GM23338 (cell line): ENCODE measurements at regions not wholly inside any gene's neighbourhood (a gene's known extent, or its start where the extent isn't known, plus 50 kb on each side); places are given as distances from the start of the nearest gene placed in this dataset.

Source experiments
- ATAC-seq: fragments of 200-7000 bp; cut with Tn5 transposase; 3 replicates; pipeline ENCODE4 v1.9.1; 2020
- DNase-seq: peaks from one replicate; pipeline ENCODE4 v3.0.0-alpha.2; 2015; ENCODE audit warnings: low spot score
- H2AFZ ChIP-seq: fragments of 200-600 bp; sonication (generic); 2 replicates; pipeline ENCODE4 v1.8.0; 2016; ENCODE audit warnings: antibody characterized with exemption, mild to moderate bottlenecking, moderate library complexity
- H3F3A ChIP-seq: fragments of 200-600 bp; sonication (generic); replicated peaks from 2 replicates; pipeline ENCODE4 v1.8.0; 2017; ENCODE audit warnings: antibody characterized with exemption, mixed run types, low read depth
- H3K27ac ChIP-seq: fragments of 200-600 bp; sonication (generic); 2 replicates; pipeline ENCODE4 v1.6.1; 2016; ENCODE audit warnings: low read depth
- H3K27me3 ChIP-seq: fragments of 200-600 bp; sonication (generic); 2 replicates; pipeline ENCODE4 v1.8.0; 2016; ENCODE audit warnings: mild to moderate bottlenecking, mixed run types, moderate library complexity; ENCODE audit not compliant: insufficient read depth
- H3K36me3 ChIP-seq: fragments of 200-600 bp; sonication (generic); 2 replicates; pipeline ENCODE4 v1.8.0; 2016; ENCODE audit warnings: mild to moderate bottlenecking; ENCODE audit not compliant: insufficient read depth
- H3K4me1 ChIP-seq: fragments of 200-600 bp; sonication (generic); 2 replicates; pipeline ENCODE4 v1.8.0; 2016; ENCODE audit warnings: mild to moderate bottlenecking, moderate library complexity; ENCODE audit not compliant: insufficient read depth
- H3K4me2 ChIP-seq: fragments of 200-600 bp; sonication (generic); 2 replicates; pipeline ENCODE4 v1.7.1; 2017; ENCODE audit warnings: mixed run types
- H3K4me3 ChIP-seq: fragments of 200-600 bp; sonication (generic); 2 replicates; pipeline ENCODE4 v1.6.1; 2016; ENCODE audit warnings: mixed run types
- H3K79me2 ChIP-seq: fragments of 200-600 bp; sonication (generic); replicated peaks from 2 replicates; pipeline ENCODE4 v1.8.0; 2017; ENCODE audit warnings: mild to moderate bottlenecking; ENCODE audit not compliant: insufficient read depth
- H3K9me2 ChIP-seq: fragments of 200-600 bp; sonication (generic); 2 replicates; pipeline ENCODE4 v1.8.0; 2017; ENCODE audit not compliant: insufficient read depth
- H4K20me1 ChIP-seq: fragments of 200-600 bp; sonication (generic); replicated peaks from 2 replicates; pipeline ENCODE4 v1.8.0; 2017; ENCODE audit warnings: mild to moderate bottlenecking; ENCODE audit not compliant: insufficient read depth
- H3K27ac Mint-ChIP-seq: 2 replicates; pipeline ENCODE4 v1.8.0; 2020; ENCODE audit warnings: inconsistent platforms, mild to moderate bottlenecking, moderate library complexity, mixed read lengths
- H3K27me3 Mint-ChIP-seq: 3 replicates; pipeline ENCODE4 v1.8.0; 2022; ENCODE audit warnings: low read depth, mild to moderate bottlenecking, moderate library complexity, mixed read lengths, inconsistent platforms; ENCODE audit not compliant: insufficient read depth, poor library complexity
- H3K36me3 Mint-ChIP-seq: 3 replicates; pipeline ENCODE4 v1.8.0; 2021; ENCODE audit warnings: low read depth, mild to moderate bottlenecking, inconsistent platforms, moderate library complexity, mixed read lengths
- H3K4me1 Mint-ChIP-seq: 3 replicates; pipeline ENCODE4 v1.8.0; 2020; ENCODE audit warnings: mild to moderate bottlenecking, inconsistent platforms, mixed read lengths
- H3K4me3 Mint-ChIP-seq: 3 replicates; pipeline ENCODE4 v1.8.0; 2021; ENCODE audit warnings: moderate library complexity, mild to moderate bottlenecking, inconsistent platforms, mixed read lengths
- H3K9me3 Mint-ChIP-seq: 3 replicates; pipeline ENCODE4 v1.8.0; 2020; ENCODE audit warnings: moderate library complexity, mild to moderate bottlenecking, inconsistent platforms, mixed read lengths
- CREB1 ChIP-seq: fragments of 250-450 bp; sonication (Bioruptor Pico); IDR thresholded peaks from 2 replicates; pipeline ENCODE4 v1.5.0; 2020; ENCODE audit warnings: low read depth, mild to moderate bottlenecking, moderate library complexity
- CTCF ChIP-seq, 2 experiments: fragments of 200-600 bp in 1 of 2; sonication (generic) in 1 of 2; conservative IDR thresholded peaks; 2 replicates each; pipeline versions ENCODE4 v1.5.1 to v1.6.1; 2016 to 2017; ENCODE audit warnings: antibody characterized with exemption in 2 of 2, low read depth in 2 of 2, mild to moderate bottlenecking in 2 of 2, moderate library complexity in 1 of 2
- EZH2 ChIP-seq: fragments of 200-600 bp; sonication (generic); IDR thresholded peaks from one replicate; pipeline ENCODE4 v1.8.0; 2017; ENCODE audit warnings: antibody characterized with exemption, mild to moderate bottlenecking, low read depth; ENCODE audit not compliant: unreplicated experiment
- EZH2phosphoT487 ChIP-seq: fragments of 200-600 bp; sonication (generic); IDR thresholded peaks from one replicate; pipeline ENCODE4 v1.8.1; 2018; ENCODE audit warnings: antibody characterized with exemption; ENCODE audit not compliant: unreplicated experiment
- JUNB ChIP-seq: IDR thresholded peaks from one replicate; pipeline ENCODE4 v1.6.1; 2016; ENCODE audit warnings: antibody characterized with exemption; ENCODE audit not compliant: unreplicated experiment
- NANOG ChIP-seq: IDR thresholded peaks from 2 replicates; pipeline ENCODE4 v1.6.1; 2016; ENCODE audit warnings: antibody characterized with exemption, borderline replicate concordance
- POLR2AphosphoS5 ChIP-seq: IDR thresholded peaks from 2 replicates; pipeline ENCODE4 v1.6.1; 2016; ENCODE audit warnings: antibody characterized with exemption, low read depth
- STAT1 ChIP-seq: IDR thresholded peaks from one replicate; pipeline ENCODE4 v1.6.1; 2016; ENCODE audit warnings: antibody characterized with exemption; ENCODE audit not compliant: unreplicated experiment
- ZNF114 ChIP-seq: fragments of 250-450 bp; sonication (Bioruptor Pico); IDR thresholded peaks from 2 replicates; pipeline ENCODE4 v1.5.0; 2020; ENCODE audit warnings: mild to moderate bottlenecking, moderate library complexity
- ZNF331 ChIP-seq: fragments of 250-450 bp; sonication (Bioruptor Pico); IDR thresholded peaks from 2 replicates; pipeline ENCODE4 v1.5.0; 2020; ENCODE audit warnings: low read depth, mild to moderate bottlenecking, moderate library complexity
- TF ChIP-seq, protein P1 (sequence below): fragments of 250-450 bp; sonication (Bioruptor Pico); IDR thresholded peaks from 2 replicates; pipeline ENCODE4 v1.5.0; 2020; ENCODE audit warnings: mild to moderate bottlenecking, moderate library complexity
- TF ChIP-seq, protein P2 (sequence below): IDR thresholded peaks from 2 replicates; pipeline ENCODE4 v1.6.1; 2016; ENCODE audit warnings: antibody characterized with exemption
- TF ChIP-seq, protein P3 (sequence below): IDR thresholded peaks from one replicate; pipeline ENCODE4 v1.6.1; 2018; ENCODE audit warnings: antibody characterized with exemption; ENCODE audit not compliant: unreplicated experiment

- Histone ChIP-seq H3K27me3 (no peaks in the 10 kb centered on the region), H3K36me3 (no peaks in the 10 kb centered on the region; the same call in 1 of the 2 replicates), H3K4me3 (no peak overlapping the region), H3F3A (no peaks in the 10 kb centered on the region), H2AFZ (no peak overlapping the region), H3K9me2 (peaks cover 6% of the 10 kb centered on the region; the same call in 1 of the 2 replicates), H3K27ac (no peak overlapping the region), H4K20me1 (no peaks in the 10 kb centered on the region), H3K4me2 (no peak overlapping the region), H3K79me2 (no peaks in the 10 kb centered on the region), H3K4me1 (no peaks in the 10 kb centered on the region)
- H3K36me3 Mint-ChIP-seq = no peaks in the 10 kb centered on the region
- no peak for ATAC-seq
- no peak overlapping the region for H3K4me3 Mint-ChIP-seq
- H3K4me1 Mint-ChIP-seq = no peaks in the 10 kb centered on the region
- H3K27ac Mint-ChIP-seq = no peak overlapping the region
- H3K27me3 Mint-ChIP-seq = peaks cover 4% of the 10 kb centered on the region
- DNase-seq = no peak
- no peaks in the 10 kb centered on the region for H3K9me3 Mint-ChIP-seq
- TF ChIP-seq STAT1 (no peak), NANOG (no peak), ZNF114 (no peak), JUNB (no peak), CTCF (conservative IDR thresholded peaks at IDR 0.05; ENCODE audit: low read depth in 2 of 2) (no peak), CREB1 (CRISPR knock-in tag) (no peak), EZH2phosphoT487 (no peak), EZH2 (no peak), POLR2AphosphoS5 (no peak), ZNF331 (no peak)
- TF ChIP-seq, protein P1, sequence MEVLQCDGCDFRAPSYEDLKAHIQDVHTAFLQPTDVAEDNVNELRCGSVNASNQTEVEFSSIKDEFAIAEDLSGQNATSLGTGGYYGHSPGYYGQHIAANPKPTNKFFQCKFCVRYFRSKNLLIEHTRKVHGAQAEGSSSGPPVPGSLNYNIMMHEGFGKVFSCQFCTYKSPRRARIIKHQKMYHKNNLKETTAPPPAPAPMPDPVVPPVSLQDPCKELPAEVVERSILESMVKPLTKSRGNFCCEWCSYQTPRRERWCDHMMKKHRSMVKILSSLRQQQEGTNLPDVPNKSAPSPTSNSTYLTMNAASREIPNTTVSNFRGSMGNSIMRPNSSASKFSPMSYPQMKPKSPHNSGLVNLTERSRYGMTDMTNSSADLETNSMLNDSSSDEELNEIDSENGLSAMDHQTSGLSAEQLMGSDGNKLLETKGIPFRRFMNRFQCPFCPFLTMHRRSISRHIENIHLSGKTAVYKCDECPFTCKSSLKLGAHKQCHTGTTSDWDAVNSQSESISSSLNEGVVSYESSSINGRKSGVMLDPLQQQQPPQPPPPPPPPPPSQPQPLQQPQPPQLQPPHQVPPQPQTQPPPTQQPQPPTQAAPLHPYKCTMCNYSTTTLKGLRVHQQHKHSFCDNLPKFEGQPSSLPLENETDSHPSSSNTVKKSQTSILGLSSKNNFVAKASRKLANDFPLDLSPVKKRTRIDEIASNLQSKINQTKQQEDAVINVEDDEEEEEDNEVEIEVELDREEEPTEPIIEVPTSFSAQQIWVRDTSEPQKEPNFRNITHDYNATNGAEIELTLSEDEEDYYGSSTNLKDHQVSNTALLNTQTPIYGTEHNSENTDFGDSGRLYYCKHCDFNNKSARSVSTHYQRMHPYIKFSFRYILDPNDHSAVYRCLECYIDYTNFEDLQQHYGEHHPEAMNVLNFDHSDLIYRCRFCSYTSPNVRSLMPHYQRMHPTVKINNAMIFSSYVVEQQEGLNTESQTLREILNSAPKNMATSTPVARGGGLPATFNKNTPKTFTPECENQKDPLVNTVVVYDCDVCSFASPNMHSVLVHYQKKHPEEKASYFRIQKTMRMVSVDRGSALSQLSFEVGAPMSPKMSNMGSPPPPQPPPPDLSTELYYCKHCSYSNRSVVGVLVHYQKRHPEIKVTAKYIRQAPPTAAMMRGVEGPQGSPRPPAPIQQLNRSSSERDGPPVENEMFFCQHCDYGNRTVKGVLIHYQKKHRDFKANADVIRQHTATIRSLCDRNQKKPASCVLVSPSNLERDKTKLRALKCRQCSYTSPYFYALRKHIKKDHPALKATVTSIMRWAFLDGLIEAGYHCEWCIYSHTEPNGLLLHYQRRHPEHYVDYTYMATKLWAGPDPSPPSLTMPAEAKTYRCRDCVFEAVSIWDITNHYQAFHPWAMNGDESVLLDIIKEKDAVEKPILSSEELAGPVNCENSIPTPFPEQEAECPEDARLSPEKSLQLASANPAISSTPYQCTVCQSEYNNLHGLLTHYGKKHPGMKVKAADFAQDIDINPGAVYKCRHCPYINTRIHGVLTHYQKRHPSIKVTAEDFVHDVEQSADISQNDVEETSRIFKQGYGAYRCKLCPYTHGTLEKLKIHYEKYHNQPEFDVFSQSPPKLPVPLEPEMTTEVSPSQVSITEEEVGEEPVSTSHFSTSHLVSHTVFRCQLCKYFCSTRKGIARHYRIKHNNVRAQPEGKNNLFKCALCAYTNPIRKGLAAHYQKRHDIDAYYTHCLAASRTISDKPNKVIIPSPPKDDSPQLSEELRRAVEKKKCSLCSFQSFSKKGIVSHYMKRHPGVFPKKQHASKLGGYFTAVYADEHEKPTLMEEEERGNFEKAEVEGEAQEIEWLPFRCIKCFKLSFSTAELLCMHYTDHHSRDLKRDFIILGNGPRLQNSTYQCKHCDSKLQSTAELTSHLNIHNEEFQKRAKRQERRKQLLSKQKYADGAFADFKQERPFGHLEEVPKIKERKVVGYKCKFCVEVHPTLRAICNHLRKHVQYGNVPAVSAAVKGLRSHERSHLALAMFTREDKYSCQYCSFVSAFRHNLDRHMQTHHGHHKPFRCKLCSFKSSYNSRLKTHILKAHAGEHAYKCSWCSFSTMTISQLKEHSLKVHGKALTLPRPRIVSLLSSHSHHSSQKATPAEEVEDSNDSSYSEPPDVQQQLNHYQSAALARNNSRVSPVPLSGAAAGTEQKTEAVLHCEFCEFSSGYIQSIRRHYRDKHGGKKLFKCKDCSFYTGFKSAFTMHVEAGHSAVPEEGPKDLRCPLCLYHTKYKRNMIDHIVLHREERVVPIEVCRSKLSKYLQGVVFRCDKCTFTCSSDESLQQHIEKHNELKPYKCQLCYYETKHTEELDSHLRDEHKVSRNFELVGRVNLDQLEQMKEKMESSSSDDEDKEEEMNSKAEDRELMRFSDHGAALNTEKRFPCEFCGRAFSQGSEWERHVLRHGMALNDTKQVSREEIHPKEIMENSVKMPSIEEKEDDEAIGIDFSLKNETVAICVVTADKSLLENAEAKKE = no peak
- TF ChIP-seq, protein P2, sequence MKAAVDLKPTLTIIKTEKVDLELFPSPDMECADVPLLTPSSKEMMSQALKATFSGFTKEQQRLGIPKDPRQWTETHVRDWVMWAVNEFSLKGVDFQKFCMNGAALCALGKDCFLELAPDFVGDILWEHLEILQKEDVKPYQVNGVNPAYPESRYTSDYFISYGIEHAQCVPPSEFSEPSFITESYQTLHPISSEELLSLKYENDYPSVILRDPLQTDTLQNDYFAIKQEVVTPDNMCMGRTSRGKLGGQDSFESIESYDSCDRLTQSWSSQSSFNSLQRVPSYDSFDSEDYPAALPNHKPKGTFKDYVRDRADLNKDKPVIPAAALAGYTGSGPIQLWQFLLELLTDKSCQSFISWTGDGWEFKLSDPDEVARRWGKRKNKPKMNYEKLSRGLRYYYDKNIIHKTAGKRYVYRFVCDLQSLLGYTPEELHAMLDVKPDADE = no peak
- TF ChIP-seq, protein P3, sequence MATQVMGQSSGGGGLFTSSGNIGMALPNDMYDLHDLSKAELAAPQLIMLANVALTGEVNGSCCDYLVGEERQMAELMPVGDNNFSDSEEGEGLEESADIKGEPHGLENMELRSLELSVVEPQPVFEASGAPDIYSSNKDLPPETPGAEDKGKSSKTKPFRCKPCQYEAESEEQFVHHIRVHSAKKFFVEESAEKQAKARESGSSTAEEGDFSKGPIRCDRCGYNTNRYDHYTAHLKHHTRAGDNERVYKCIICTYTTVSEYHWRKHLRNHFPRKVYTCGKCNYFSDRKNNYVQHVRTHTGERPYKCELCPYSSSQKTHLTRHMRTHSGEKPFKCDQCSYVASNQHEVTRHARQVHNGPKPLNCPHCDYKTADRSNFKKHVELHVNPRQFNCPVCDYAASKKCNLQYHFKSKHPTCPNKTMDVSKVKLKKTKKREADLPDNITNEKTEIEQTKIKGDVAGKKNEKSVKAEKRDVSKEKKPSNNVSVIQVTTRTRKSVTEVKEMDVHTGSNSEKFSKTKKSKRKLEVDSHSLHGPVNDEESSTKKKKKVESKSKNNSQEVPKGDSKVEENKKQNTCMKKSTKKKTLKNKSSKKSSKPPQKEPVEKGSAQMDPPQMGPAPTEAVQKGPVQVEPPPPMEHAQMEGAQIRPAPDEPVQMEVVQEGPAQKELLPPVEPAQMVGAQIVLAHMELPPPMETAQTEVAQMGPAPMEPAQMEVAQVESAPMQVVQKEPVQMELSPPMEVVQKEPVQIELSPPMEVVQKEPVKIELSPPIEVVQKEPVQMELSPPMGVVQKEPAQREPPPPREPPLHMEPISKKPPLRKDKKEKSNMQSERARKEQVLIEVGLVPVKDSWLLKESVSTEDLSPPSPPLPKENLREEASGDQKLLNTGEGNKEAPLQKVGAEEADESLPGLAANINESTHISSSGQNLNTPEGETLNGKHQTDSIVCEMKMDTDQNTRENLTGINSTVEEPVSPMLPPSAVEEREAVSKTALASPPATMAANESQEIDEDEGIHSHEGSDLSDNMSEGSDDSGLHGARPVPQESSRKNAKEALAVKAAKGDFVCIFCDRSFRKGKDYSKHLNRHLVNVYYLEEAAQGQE = no peak
These were observed 265.1 kb upstream of the CITED2 start for GRCh38 chr6:139639507-139639906.
